HepG2 (cell line): ENCODE measurements at regions not wholly inside any gene's neighbourhood (a gene's known extent, or its start where the extent isn't known, plus 50 kb on each side); places are given as distances from the start of the nearest gene placed in this dataset.

Experiments
- ATAC-seq: fragments of 200-7000 bp; cut with Tn5 transposase; 3 replicates; pipeline ENCODE4 v1.9.1; 2020; ENCODE audit warnings: mild to moderate bottlenecking, moderate library complexity
- BruUV-seq: library from RNA; stranded (reverse); fragments of 400-500 nt; replicated peaks from 2 replicates; lab custom pipeline; 2021; lab: Mats Ljungman, UMichigan
- CTCF ChIA-PET: fragments of 300-600 bp; formaldehyde crosslinking; extraction: SDS; loops from one replicate; lab custom pipeline; 2021; ENCODE audit warnings: low total read pairs, inconsistent platforms, low intra/inter-chr PET ratio; lab: Yijun Ruan, JAX
- POLR2A ChIA-PET: fragments of 350-600 bp; sonication (Branson Sonifier 250); formaldehyde crosslinking; loops from one replicate; lab custom pipeline; 2020; ENCODE audit warnings: antibody characterized with exemption, inconsistent platforms; lab: Yijun Ruan, JAX
- DNase-seq: peaks from one replicate; pipeline ENCODE4 v3.0.0-alpha.2; 2015; ENCODE audit warnings: low spot score
- FAIRE-seq: peaks from 3 replicates; lab custom pipeline; 2011; peaks lifted over from hg19 to GRCh38; lab: Jason Lieb, UNC
- H2AFZ ChIP-seq: one replicate; pipeline ENCODE4 v1.6.1; 2011; ENCODE audit warnings: low read length, inconsistent platforms
- H3K27ac ChIP-seq: fragments of 300-600 bp; 3 replicates; pipeline ENCODE4 v1.8.0; 2011; ENCODE audit warnings: mixed run types, mild to moderate bottlenecking, mixed read lengths, low read length, inconsistent platforms; ENCODE audit not compliant: insufficient read depth; ENCODE audit errors: extremely low read length
- H3K27me3 ChIP-seq, 2 experiments: fragments of 200-600 bp in 1 of 2; 2 replicates in 1 of 2; 3 replicates in 1 of 2; pipeline versions ENCODE4 v1.6.0 to v1.8.0; 2011; ENCODE audit warnings: low read length in 2 of 2, mild to moderate bottlenecking in 2 of 2, moderate library complexity in 2 of 2, inconsistent platforms in 1 of 2; ENCODE audit not compliant: insufficient read depth in 2 of 2, control insufficient read depth in 1 of 2
- H3K36me3 ChIP-seq, 2 experiments: fragments of 200-600 bp in 1 of 2; replicated peaks in 1 of 2; 2 replicates in 1 of 2; 3 replicates in 1 of 2; pipeline versions ENCODE4 v1.5.1 to v1.8.0; 2011; ENCODE audit warnings: low read length in 2 of 2, inconsistent platforms in 1 of 2; ENCODE audit not compliant: insufficient read depth in 2 of 2, control insufficient read depth in 1 of 2
- H3K4me1 ChIP-seq: 2 replicates; pipeline ENCODE4 v1.5.1; 2012; ENCODE audit warnings: low read length, inconsistent platforms; ENCODE audit not compliant: insufficient read depth
- H3K4me2 ChIP-seq: 2 replicates; pipeline ENCODE4 v1.6.0; 2011; ENCODE audit warnings: low read depth, low read length, inconsistent platforms
- H3K4me3 ChIP-seq, 3 experiments: fragments of 200-600 bp in 1 of 3; sonication (generic), shearing (Covaris generic) in 1 of 3; replicated peaks in 1 of 3; 2 replicates each; pipeline ENCODE4 v1.5.1; 2011 to 2016; ENCODE audit warnings: low read length in 3 of 3, inconsistent platforms in 2 of 3, low read depth in 2 of 3, mild to moderate bottlenecking in 2 of 3, control low read depth in 1 of 3, mixed read lengths in 1 of 3; ENCODE audit not compliant: insufficient read depth in 1 of 3
- H3K79me2 ChIP-seq: one replicate; pipeline ENCODE4 v1.6.1; 2011; ENCODE audit warnings: low read length, inconsistent platforms; ENCODE audit not compliant: insufficient read depth
- H3K9ac ChIP-seq: 2 replicates; pipeline ENCODE4 v1.6.0; 2011; ENCODE audit warnings: mild to moderate bottlenecking, low read depth, low read length, inconsistent platforms; ENCODE audit not compliant: insufficient read depth
- H3K9me3 ChIP-seq: 2 replicates; pipeline ENCODE4 v1.5.1; 2012; ENCODE audit warnings: mild to moderate bottlenecking, low read length
- H4K20me1 ChIP-seq: 2 replicates; pipeline ENCODE4 v1.6.0; 2011; ENCODE audit warnings: inconsistent platforms, mild to moderate bottlenecking, low read length, moderate library complexity; ENCODE audit not compliant: insufficient read depth
- HNF4A ChIP-seq: sonication (generic); formaldehyde crosslinking; IDR thresholded peaks from 2 replicates; pipeline ENCODE4 v1.4.0; 2020; ENCODE audit warnings: missing genetic modification reagents
- MXD4 ChIP-seq: IDR thresholded peaks from 2 replicates; pipeline ENCODE4 v1.6.1; 2016; ENCODE audit warnings: mild to moderate bottlenecking, missing biosample characterization, missing genetic modification reagents
- POLR2AphosphoS5 ChIP-seq: IDR thresholded peaks from 2 replicates; pipeline ENCODE4 v1.6.1; 2012; ENCODE audit warnings: low read depth, low read length
- SMC3 ChIP-seq: IDR thresholded peaks from 2 replicates; pipeline ENCODE4 v1.6.1; 2011; ENCODE audit warnings: low read length, improper control_type of control experiment
- ZFY ChIP-seq: sonication (generic); formaldehyde crosslinking; IDR thresholded peaks from 2 replicates; pipeline ENCODE4 v1.4.0; 2020; ENCODE audit warnings: missing genetic modification reagents
- ZHX1 ChIP-seq: sonication (generic); formaldehyde crosslinking; IDR thresholded peaks from 2 replicates; pipeline ENCODE4 v1.8.1; 2022; ENCODE audit warnings: low read depth, mild to moderate bottlenecking, missing genetic modification reagents
- ZNF546 ChIP-seq: sonication (generic); formaldehyde crosslinking; conservative IDR thresholded peaks from 2 replicates; pipeline ENCODE4 v1.8.1; 2023; ENCODE audit warnings: mild to moderate bottlenecking, missing genetic modification reagents
- ZNF570 ChIP-seq: sonication (generic); formaldehyde crosslinking; IDR thresholded peaks from 2 replicates; pipeline ENCODE4 v1.4.0; 2020; ENCODE audit warnings: mild to moderate bottlenecking, missing genetic modification reagents, borderline replicate concordance
- WGBS: methylation state at CpG from one replicate; pipeline ENCODE4 v1.1.6; 2017; ENCODE audit warnings: low lambda C conversion rate; 5-methylcytosine and 5-hydroxymethylcytosine counted together
- in situ Hi-C: cut with HindIII; loops from 2 replicates; pipeline ENCODE4 v1.10.0; 2017; ENCODE audit warnings: low pct_unique_long_range_greater_than_20kb; ENCODE audit not compliant: extremely low pct_ligation_motif_present
- intact Hi-C: fragments of 100-400 bp; cut with micrococcal nuclease; formaldehyde crosslinking; loops from one replicate; pipeline ENCODE4 v1.10.0; 2022; ENCODE audit not compliant: unreplicated experiment

GRCh38 chr15:85974742-85975141, 104.9 kb upstream of the AGBL1 start:
- no TSS peak for BruUV-seq
- CTCF ChIA-PET = no interaction called here
- DNase-seq (no peak), ATAC-seq (peak; percentile 50), FAIRE-seq (no peak)
- 1% methylated on average over 3 of the region's 3 CpGs for WGBS
- Histone ChIP-seq H3K36me3 (no peaks in the 10 kb centered on the region), H3K9me3 (no peaks in the 10 kb centered on the region), H3K9ac (no peak overlapping the region), H3K27ac (no peak overlapping the region), H4K20me1 (no peaks in the 10 kb centered on the region), H3K4me1 (peaks cover 30% of the 10 kb centered on the region), H3K4me3 (no peak overlapping the region), H2AFZ (no peak overlapping the region), H3K27me3 (no peaks in the 10 kb centered on the region; a peak in 1 of 5 replicates), H3K4me2 (no peak overlapping the region), H3K79me2 (no peaks in the 10 kb centered on the region)
- POLR2A ChIA-PET = no interaction called here
- in situ Hi-C loops = no loop called here
- intact Hi-C loops = no loop called here
- TF ChIP-seq ZFY = no peak
- TF ChIP-seq MXD4 (CRISPR knock-in tag) = no peak
- peak; percentile 58; the same call in 1 of the 2 replicates for TF ChIP-seq HNF4A (CRISPR knock-in tag)

GRCh38 chr15:85976102-85976501, 103.6 kb upstream of the AGBL1 start:
- Histone ChIP-seq H3K79me2 (no peaks in the 10 kb centered on the region), H3K4me3 (no peak overlapping the region), H3K4me2 (no peak overlapping the region), H3K27ac (no peak overlapping the region), H3K9me3 (no peaks in the 10 kb centered on the region), H3K9ac (no peak overlapping the region), H4K20me1 (no peaks in the 10 kb centered on the region), H3K27me3 (no peaks in the 10 kb centered on the region; a peak in 1 of 5 replicates), H3K36me3 (no peaks in the 10 kb centered on the region), H3K4me1 (peaks cover 30% of the 10 kb centered on the region), H2AFZ (no peak overlapping the region)
- POLR2A ChIA-PET = no interaction called here
- no TSS peak for BruUV-seq
- FAIRE-seq (no peak), DNase-seq (no peak), ATAC-seq (no peak)
- 19% methylated on average over 3 of the region's 3 CpGs for WGBS
- intact Hi-C loops (no loop called here), in situ Hi-C loops (no loop called here)
- TF ChIP-seq SMC3 = no peak
- TF ChIP-seq ZNF546 (CRISPR knock-in tag) = no peak
- no peak for TF ChIP-seq ZNF570 (CRISPR knock-in tag)
- no peak for TF ChIP-seq POLR2AphosphoS5
- no peak for TF ChIP-seq ZHX1 (CRISPR knock-in tag)
- CTCF ChIA-PET = no interaction called here
